ENCODE measurements at regions not wholly inside any gene's neighbourhood (a gene's known extent, or its start where the extent isn't known, plus 50 kb on each side); places are given as distances from the start of the nearest gene placed in this dataset.

DNA sequence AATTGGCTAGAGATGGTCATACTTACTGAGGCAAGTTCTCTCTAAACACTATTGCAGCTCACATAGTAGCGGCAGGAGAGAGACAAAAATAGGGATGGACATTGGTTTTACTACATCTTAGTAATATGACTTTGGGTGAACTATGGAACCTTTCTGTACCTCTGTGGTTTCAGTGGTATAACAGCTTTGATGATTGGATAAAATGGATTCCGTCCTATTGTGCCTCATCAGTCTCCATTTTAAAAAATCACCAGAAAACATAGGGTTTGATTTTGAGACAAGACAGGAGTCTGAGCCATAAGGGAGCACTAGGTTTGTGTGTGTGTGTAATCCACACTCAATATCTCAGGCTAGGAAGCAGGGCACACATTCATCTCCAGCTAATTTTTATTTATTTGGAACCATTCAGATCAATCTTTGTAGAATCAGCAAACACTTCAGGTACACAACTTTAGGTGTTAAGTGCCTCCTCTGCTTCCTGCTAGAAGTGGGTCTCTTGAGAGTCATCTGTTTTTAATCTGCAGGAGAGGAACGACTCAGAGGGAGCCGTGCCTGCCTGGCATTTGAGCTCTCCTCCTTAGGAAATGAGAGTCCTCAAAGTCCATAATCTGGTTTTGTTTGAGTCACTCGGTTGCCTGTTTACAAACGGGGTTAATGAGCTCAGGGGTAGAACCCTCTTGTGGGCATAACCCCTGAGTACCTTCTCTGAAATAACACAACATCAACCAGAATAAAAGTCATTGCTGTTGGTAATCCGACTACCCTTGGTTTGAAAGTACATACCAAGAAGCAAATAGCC, 238.5 kb upstream of the BOD1L1 start:
- peak; percentile 70 for DNase-seq (ENCODE audit: low read depth)
- TF ChIP-seq, protein P1, sequence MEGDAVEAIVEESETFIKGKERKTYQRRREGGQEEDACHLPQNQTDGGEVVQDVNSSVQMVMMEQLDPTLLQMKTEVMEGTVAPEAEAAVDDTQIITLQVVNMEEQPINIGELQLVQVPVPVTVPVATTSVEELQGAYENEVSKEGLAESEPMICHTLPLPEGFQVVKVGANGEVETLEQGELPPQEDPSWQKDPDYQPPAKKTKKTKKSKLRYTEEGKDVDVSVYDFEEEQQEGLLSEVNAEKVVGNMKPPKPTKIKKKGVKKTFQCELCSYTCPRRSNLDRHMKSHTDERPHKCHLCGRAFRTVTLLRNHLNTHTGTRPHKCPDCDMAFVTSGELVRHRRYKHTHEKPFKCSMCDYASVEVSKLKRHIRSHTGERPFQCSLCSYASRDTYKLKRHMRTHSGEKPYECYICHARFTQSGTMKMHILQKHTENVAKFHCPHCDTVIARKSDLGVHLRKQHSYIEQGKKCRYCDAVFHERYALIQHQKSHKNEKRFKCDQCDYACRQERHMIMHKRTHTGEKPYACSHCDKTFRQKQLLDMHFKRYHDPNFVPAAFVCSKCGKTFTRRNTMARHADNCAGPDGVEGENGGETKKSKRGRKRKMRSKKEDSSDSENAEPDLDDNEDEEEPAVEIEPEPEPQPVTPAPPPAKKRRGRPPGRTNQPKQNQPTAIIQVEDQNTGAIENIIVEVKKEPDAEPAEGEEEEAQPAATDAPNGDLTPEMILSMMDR (conservative IDR thresholded peaks at IDR 0.05; ENCODE audit: control insufficient read depth, insufficient read depth, low read depth, low read length), result no peak
- no peak overlapping the region for H3K4me3 ChIP-seq (ENCODE audit: control insufficient read depth, low read depth, low read length)

DNA sequence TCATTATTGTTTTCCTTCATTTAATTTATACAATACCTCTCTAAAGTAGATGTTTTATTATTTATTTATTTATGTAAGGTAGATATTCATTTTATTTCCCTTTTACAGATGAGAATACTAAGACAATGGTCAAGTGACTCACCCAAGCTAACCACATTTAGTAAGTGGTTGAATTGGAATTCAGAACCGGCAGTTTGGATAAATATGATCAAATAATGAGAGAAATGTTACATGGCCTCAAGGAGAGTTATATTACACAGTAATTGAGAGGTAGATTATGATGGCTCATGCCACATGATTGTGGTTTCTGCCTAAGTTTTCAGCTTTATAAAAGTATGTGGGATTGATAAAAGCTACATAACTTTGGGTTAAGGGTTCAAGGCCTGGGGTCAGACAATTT, 239.4 kb upstream of the BOD1L1 start:
- no peak overlapping the region for H3K4me3 ChIP-seq (ENCODE audit: control insufficient read depth, low read depth, low read length)
- TF ChIP-seq, protein P1 (conservative IDR thresholded peaks at IDR 0.05; ENCODE audit: control insufficient read depth, insufficient read depth, low read depth, low read length), result no peak
- peak; percentile 54 for DNase-seq (ENCODE audit: low read depth)

DNA sequence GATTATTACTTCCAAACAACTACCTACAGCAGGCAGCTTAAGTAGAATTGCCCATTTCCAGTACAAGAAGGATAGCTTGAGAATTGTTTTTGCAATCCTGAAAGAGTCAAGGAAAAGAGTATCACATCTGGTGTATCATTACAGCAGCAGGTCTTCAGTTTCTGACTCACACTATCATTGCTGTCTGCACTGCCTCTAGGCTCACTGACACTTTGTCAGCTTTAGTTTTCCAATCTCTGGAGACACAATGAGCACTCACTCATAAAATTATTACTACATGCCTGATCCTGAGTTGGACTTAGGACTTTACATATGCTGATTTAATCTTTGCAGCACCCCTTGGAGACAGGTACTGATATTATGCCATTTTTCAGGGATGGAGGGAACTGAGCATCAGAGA, 244.6 kb upstream of the BOD1L1 start:
- DNase-seq (ENCODE audit: low read depth), result peak; percentile 68
- no peak overlapping the region for H3K4me3 ChIP-seq (ENCODE audit: control insufficient read depth, low read depth, low read length)
- TF ChIP-seq, protein P1 (conservative IDR thresholded peaks at IDR 0.05; ENCODE audit: control insufficient read depth, insufficient read depth, low read depth, low read length), result no peak

DNA sequence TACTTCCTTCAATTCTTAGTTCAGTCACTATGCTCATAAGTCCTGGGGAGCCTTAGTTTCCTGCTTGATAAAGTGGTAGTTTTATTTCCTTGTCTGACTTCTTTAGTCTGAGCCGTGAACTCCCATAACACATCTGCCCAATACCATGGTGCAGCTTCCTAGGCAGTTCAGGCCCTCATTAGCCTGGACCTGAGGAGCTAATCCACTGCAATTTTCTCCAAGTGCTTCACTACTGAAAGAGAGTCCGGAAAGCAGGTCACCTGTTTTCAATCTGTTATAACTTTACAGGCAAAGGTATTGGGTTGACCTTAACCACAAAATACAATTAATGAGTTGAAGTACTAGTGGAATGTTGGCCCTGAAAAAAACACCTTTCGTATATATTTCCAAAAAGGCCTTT, 245.4 kb upstream of the BOD1L1 start:
- no peak overlapping the region for H3K4me3 ChIP-seq (ENCODE audit: control insufficient read depth, low read depth, low read length)
- TF ChIP-seq, protein P1 (conservative IDR thresholded peaks at IDR 0.05; ENCODE audit: control insufficient read depth, insufficient read depth, low read depth, low read length), result no peak
- no peak for DNase-seq (ENCODE audit: low read depth)

DNA sequence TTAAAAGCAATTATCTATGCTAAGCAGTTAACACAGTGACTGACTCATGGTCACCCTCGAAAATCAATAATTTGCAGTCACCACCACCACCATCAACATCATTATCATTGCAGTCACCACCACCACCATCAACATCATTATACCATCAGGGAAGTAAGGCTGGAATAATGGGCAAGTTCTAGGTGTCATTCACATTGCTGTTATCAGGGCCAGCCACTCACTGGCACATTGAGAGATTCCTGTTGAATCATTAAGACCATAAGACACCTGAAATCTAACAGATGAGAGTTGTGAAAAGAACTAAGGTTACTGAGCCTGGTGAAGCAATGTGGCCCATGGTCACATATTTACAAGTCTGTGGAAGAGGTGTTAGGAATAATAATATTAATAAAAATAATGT, 247.7 kb upstream of the BOD1L1 start:
- no peak overlapping the region for H3K4me3 ChIP-seq (ENCODE audit: control insufficient read depth, low read depth, low read length)
- TF ChIP-seq, protein P1 (conservative IDR thresholded peaks at IDR 0.05; ENCODE audit: control insufficient read depth, insufficient read depth, low read depth, low read length), result no peak
- DNase-seq (ENCODE audit: low read depth), result no peak

DNA sequence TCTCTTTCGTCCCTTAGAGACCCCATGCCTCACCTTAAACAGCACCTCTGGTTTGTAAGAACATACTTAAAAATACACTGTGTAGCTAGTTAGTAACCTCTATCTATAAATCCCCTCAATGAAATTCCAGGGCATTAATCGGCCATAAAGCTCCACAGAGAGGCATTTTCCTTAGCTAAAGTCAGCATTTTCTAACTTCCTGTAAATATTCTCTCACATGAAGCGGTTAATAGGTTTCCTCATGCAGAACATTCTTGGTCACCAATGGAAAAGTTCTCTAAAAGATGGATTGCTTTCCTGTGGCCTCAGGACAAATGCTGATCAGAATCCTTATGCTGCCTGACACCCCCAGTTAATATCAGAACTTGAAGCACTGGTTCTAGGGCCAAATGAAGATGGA, 248.6 kb upstream of the BOD1L1 start:
- DNase-seq (ENCODE audit: low read depth), result no peak
- H3K4me3 ChIP-seq (ENCODE audit: control insufficient read depth, low read depth, low read length), result no peak overlapping the region
- TF ChIP-seq, protein P1 (conservative IDR thresholded peaks at IDR 0.05; ENCODE audit: control insufficient read depth, insufficient read depth, low read depth, low read length), result no peak

Data from fibroblast of mammary gland (primary cell).